Immature natural killer cell (primary cell): ENCODE measurements at regions not wholly inside any gene's neighbourhood (a gene's known extent, or its start where the extent isn't known, plus 50 kb on each side); places are given as distances from the start of the nearest gene placed in this dataset.
"Not testable (repeated sequence)": the region's sequence is repeated elsewhere in the genome, so short reads cannot be mapped to it uniquely, and the experiment has no call there.

ENCODE experiments used
- DNase-seq, 3 donors: peaks; one replicate each; pipeline ENCODE4 v3.0.0; 2022; ENCODE audit warnings: mixed read lengths in 1 of 3
- H3K27ac Mint-ChIP-seq, 6 donors: one replicate each; pipeline ENCODE4 v1.8.0; 2020; ENCODE audit warnings: mixed read lengths in 6 of 6, mild to moderate bottlenecking in 5 of 6, inconsistent platforms in 4 of 6, moderate library complexity in 3 of 6
- H3K27me3 Mint-ChIP-seq, 3 donors: one replicate each; pipeline ENCODE4 v1.8.0; 2020 to 2021; ENCODE audit warnings: low read depth in 3 of 3, mild to moderate bottlenecking in 3 of 3, mixed read lengths in 3 of 3, moderate library complexity in 3 of 3, inconsistent platforms in 1 of 3
- H3K36me3 Mint-ChIP-seq, 3 donors: one replicate each; pipeline ENCODE4 v1.8.0; 2020; ENCODE audit warnings: mixed read lengths in 3 of 3, inconsistent platforms in 2 of 3, mild to moderate bottlenecking in 2 of 3
- H3K4me1 Mint-ChIP-seq, 2 donors: one replicate each; pipeline ENCODE4 v1.8.0; 2020; ENCODE audit warnings: inconsistent platforms in 2 of 2, mild to moderate bottlenecking in 2 of 2, mixed read lengths in 2 of 2, moderate library complexity in 1 of 2
- H3K4me3 Mint-ChIP-seq, 5 donors: one replicate each; pipeline ENCODE4 v1.8.0; 2020; ENCODE audit warnings: mild to moderate bottlenecking in 5 of 5, mixed read lengths in 5 of 5, inconsistent platforms in 3 of 5, moderate library complexity in 3 of 5
- H3K9me3 Mint-ChIP-seq, 6 donors: one replicate each; pipeline ENCODE4 v1.8.0; 2020; ENCODE audit warnings: mild to moderate bottlenecking in 6 of 6, mixed read lengths in 6 of 6, inconsistent platforms in 4 of 6, moderate library complexity in 3 of 6

DNA sequence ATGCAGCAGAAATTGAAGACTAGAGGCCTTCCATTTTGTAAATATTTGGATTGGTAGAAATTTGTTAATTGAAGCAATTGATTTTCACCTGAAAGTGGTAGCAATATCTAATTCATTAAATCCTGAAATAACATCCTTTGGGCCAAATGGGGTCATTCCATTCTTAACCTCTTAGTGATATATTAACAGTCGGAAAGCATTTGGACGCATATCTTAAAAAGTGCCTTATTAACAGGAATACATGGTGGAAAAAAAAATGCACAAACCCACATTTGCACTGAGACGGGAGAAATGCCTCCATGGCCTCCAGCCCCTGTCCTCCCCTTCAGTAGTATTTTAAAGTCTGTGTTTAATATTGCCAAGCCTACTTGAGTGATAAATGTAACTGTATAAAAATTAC lies 205.5 kb downstream of the TFAP2B start:
- no peak overlapping the region for H3K27ac Mint-ChIP-seq
- no peaks in the 10 kb centered on the region for H3K27me3 Mint-ChIP-seq
- H3K4me3 Mint-ChIP-seq, result no peak overlapping the region
- no peaks in the 10 kb centered on the region for H3K36me3 Mint-ChIP-seq
- no peaks in the 10 kb centered on the region for H3K4me1 Mint-ChIP-seq
- peaks cover 9 to 49% (median 12%) of the 10 kb centered on the region in 6 donors for H3K9me3 Mint-ChIP-seq
- no peak for DNase-seq

DNA sequence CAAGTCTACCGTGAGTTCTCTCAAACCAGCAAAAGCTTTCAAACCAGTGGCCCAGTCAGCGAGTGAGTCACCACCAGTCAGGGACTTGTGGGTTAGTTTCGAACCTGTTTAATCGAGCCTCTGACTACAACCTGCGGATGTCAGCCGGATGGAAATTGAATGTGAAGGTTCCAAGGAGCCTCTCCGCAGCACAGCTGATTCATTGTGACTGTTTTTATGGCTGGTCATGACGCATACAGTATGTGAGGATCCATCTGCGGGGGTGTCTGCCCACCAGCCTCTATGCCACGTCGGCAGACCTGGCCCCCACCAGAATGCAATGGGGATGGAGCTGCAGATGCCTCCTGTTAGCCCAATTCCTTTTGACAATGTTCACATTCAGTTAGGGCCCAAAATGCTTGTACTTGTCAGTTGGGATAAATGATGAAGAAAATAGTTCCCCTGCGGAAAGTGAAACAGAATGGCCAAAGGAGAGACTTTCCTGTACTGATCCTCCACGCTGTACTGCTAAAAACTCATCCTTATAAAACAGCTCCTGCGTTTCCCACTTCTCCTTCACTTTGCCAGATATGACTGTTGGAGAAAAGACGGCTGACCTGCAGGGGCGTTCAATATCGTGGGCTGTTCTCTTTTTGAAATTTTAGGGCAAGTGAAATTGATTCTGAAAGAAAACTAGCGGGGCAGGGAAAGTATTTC lies 206.6 kb downstream of the TFAP2B start:
- Mint-ChIP-seq H3K4me1 (no peaks in the 10 kb centered on the region), H3K36me3 (no peaks in the 10 kb centered on the region), H3K9me3 (peaks cover 9 to 45% (median 12%) of the 10 kb centered on the region in 6 donors), H3K27ac (no peak overlapping the region), H3K4me3 (no peak overlapping the region), H3K27me3 (no peaks in the 10 kb centered on the region)
- no peak for DNase-seq

DNA sequence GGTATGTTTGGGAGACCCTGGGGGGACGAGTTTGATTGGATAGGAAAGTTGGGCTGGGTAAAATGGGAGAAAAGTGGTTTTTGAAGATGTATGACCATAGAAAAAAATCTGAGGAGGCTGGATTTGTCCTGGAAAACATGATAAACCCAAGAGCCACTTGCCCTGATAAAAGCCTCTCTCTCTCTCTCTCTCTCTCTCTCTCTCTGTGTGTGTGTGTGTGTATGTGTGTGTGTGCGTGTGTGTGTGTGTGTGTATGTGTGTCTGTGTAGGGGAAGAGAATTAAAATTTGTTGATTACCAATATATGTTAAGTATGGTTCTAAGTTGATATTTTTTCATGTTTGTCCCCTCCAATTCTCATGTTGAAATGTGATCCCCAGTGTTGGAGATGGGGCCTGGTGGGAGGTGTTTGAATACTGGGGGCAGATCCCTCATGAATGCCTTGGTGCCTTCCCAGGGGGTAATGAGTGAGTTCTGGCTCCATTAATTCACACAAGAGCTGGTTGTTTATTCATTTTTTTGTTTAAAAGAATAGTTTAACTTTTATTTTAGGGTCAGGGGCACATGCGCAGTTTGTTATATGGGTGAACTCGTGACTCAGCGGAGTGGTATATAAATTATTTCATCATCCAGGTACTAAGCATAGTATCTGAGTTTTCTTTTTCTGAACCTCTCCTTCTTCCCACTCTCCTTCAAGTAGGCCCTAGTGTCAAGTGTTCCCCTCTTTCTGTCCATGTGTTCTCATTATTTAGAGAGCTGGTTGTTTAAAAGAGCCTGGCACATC lies 208.8 kb downstream of the TFAP2B start:
- peaks cover under 1 to 31% (median 10%) of the 10 kb centered on the region in 6 donors for H3K9me3 Mint-ChIP-seq
- no peak overlapping the region for H3K27ac Mint-ChIP-seq
- no peaks in the 10 kb centered on the region for H3K4me1 Mint-ChIP-seq
- no peak for DNase-seq
- H3K36me3 Mint-ChIP-seq, result no peaks in the 10 kb centered on the region
- H3K4me3 Mint-ChIP-seq, result no peak overlapping the region
- no peaks in the 10 kb centered on the region for H3K27me3 Mint-ChIP-seq

DNA sequence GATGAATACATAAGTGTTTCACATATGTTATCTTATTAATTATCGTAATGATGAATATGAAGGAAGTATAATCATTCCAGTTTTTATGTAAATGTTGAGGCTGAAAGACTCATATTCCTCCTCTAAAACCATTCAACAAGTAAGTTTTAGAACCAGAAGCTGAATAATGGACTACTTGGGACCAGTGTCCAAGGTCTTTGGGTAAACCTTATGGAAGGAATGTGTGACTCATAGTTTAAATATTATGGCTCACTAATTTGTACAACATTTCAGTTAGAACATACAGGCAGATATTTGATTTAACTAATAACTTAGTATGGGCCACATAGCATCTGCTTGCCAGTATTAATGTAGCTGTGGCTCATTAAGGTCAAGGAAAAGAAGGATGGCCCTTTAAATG lies 209.6 kb downstream of the TFAP2B start:
- Mint-ChIP-seq H3K4me1 (no peaks in the 10 kb centered on the region), H3K27me3 (no peaks in the 10 kb centered on the region), H3K36me3 (no peaks in the 10 kb centered on the region), H3K4me3 (no peak overlapping the region), H3K9me3 (peaks cover 0 to 31% (median 11%) of the 10 kb centered on the region in 6 donors), H3K27ac (no peak overlapping the region)
- no peak for DNase-seq

DNA sequence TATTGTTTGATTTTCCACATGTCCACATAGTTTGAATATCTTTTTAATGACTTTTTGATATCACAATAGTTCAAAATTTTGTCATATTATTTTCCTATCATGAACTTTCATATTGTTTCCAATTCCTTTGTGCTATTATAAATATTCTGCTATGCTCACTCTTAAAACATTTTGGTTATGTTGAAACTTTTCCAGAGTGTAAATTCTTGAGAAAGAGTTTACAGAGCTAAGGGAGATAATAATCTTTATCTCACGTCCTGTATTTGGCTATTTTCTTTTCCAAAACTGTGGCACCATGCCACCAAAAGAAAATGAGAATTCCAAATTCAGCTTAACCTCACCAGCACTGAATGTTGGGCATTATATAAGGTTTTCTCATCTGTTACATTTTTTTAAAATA lies 210.9 kb downstream of the TFAP2B start:
- no peaks in the 10 kb centered on the region for H3K27me3 Mint-ChIP-seq
- peaks cover 3 to 31% (median 12%) of the 10 kb centered on the region in 6 donors for H3K9me3 Mint-ChIP-seq
- no peak overlapping the region for H3K4me3 Mint-ChIP-seq
- no peaks in the 10 kb centered on the region for H3K4me1 Mint-ChIP-seq
- no peak for DNase-seq
- no peak overlapping the region for H3K27ac Mint-ChIP-seq
- H3K36me3 Mint-ChIP-seq, result no peaks in the 10 kb centered on the region

DNA sequence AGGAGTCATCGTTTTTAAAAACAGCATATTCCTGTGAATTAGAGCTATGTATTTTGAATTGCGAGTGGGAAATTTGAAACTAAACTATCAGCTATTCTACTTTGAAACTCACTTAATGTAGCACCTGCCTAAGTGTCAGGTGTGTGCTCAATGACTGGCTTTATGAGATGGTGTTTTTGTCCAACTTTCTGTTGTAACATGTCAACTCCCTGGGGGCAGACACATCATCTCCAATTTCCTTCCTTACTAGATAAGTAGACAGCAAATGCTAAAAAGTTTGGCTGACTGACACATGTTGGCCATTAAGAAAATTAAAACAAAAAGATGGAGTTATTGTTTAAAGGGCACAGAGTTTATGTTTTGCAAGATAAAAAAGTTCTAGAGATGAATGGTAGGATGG lies 226.9 kb downstream of the TFAP2B start:
- no peak overlapping the region for H3K27ac Mint-ChIP-seq
- H3K9me3 Mint-ChIP-seq, result peaks cover 0 to 33% (median 5%) of the 10 kb centered on the region in 6 donors
- no peak for DNase-seq
- peaks cover 0 to 2% (median 0%) of the 10 kb centered on the region in 3 donors for H3K27me3 Mint-ChIP-seq
- no peaks in the 10 kb centered on the region for H3K4me1 Mint-ChIP-seq
- H3K4me3 Mint-ChIP-seq, result no peak overlapping the region
- no peaks in the 10 kb centered on the region for H3K36me3 Mint-ChIP-seq

DNA sequence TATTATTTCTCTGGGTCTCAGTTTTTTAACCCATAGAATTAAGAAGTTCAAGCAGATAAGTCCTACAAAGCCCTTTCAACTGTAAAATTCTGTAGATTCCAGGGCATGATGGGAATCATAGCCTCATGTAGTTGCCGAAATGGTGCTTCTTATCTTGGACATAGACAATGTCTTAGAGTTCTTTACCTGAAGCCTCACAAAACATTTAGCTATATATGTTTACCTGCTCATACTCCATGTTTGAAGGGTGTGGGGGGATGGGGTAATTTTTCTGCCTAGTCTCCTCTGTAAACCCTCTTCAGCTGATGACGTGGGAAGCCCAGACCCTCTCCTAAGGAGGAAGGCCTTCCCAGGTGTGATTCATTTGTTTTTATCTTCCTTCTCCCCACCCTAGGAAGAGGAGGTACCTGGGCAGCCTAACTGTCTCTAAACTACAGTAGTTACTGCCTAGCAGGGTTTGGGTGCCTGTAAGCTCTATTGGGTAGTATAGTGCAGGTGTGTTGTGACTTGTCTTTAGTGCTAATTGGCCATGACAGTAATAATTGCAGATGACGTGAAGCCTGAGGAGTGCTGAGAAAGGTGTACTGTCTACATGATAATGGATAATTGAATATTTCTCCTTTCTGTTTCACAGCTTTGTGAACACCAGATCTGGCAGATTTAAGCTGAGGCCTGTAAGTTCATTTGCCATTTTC lies 230.8 kb downstream of the TFAP2B start:
- H3K27ac Mint-ChIP-seq, result no peak overlapping the region
- no peaks in the 10 kb centered on the region for H3K36me3 Mint-ChIP-seq
- H3K9me3 Mint-ChIP-seq, result peaks cover 0 to 45% (median 7%) of the 10 kb centered on the region in 6 donors
- H3K4me1 Mint-ChIP-seq, result no peaks in the 10 kb centered on the region
- DNase-seq, result no peak
- peaks cover 0 to 2% (median 2%) of the 10 kb centered on the region in 3 donors for H3K27me3 Mint-ChIP-seq
- no peak overlapping the region for H3K4me3 Mint-ChIP-seq

DNA sequence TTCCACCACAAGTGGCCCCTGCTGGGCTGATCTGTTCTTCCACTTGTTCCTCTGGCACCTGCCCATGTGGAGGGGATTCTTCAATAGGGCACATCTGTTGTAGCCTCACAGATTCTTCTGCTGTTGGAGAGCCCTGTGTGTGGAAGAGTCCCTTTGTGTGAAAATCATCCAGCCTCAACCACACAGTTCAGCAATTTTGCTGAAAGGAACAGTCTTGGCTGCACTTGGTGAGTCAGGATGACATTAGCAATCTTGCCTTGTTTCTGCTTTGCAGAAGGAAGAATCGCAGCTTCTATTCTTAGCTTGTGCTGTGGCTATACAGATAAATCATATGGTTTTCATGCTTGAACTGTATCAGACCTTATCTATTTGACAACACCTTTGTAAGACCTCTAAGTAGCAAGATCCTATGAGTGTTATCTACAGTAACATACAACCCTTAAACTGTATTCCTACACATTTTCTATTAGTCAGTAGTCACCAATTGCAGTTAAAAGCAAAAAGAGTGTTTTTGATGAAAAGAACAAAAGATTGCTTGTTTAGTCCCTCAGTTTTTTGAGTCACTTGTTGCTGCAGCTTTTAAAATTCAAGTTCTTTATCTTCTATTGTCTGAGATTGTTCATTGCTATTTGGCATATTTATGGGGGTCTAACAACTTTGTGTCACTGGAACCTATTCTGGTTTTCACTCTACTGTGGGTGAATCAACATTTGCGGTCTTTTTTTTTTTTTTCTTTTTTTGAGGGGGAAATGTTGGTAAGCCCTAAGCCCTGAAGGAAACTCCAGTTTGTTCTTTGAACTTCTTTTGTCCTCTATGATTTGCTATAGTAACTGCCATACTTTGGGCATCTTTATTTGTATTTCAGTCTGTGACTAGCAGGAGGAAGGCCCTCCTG lies 231.6 kb downstream of the TFAP2B start:
- DNase-seq, result no peak
- Mint-ChIP-seq H3K9me3 (peaks cover 0 to 48% (median 7%) of the 10 kb centered on the region in 6 donors), H3K4me1 (no peaks in the 10 kb centered on the region), H3K36me3 (no peaks in the 10 kb centered on the region), H3K27ac (no peak overlapping the region), H3K27me3 (peaks cover 0 to 2% (median 2%) of the 10 kb centered on the region in 3 donors), H3K4me3 (no peak overlapping the region)

DNA sequence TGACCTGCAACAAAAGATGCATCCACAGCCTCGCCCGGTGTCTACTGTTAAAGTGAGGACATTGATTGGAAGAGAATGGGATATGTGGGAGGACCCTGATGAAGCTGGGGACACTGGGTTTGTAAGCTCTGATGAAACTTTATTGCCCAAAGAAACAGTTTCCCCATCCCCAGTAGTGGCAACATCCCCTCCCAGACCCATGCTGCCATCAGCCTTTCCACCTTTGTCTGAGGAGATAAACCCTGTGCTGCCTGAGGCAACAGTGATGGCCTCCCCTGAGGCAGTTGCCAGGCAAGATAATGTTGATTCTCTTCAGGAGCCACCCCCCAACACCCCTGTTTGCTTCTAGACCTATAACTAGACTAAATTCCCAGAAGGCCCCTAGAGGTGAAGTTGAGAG lies 234.0 kb downstream of the TFAP2B start:
- H3K9me3 Mint-ChIP-seq, result peaks cover 5 to 43% (median 8%) of the 10 kb centered on the region in 6 donors
- H3K27ac Mint-ChIP-seq, H3K27me3 Mint-ChIP-seq, H3K4me1 Mint-ChIP-seq, H3K4me3 Mint-ChIP-seq, DNase-seq, H3K36me3 Mint-ChIP-seq: not testable (repeated sequence)

DNA sequence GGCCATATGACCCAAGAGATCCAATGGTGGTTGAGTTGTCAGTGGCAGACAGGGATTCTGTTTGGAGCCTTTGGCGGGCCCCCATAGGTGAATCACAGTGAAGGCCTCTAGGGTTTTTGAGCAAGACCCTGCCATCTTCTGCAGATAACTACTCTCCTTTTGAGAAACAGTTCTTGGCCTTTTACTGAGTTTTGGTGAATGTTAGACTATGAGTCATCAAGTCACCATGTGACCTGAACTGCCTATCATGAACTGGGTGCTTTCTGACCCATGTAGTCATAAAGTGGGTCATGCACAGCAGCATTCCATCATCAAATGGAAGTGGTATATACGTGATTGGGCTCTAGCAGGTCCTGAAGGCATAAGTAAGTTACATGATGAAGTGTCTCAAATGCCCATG lies 236.6 kb downstream of the TFAP2B start:
- not testable (repeated sequence) for H3K27me3 Mint-ChIP-seq, H3K36me3 Mint-ChIP-seq, H3K4me3 Mint-ChIP-seq, DNase-seq, H3K27ac Mint-ChIP-seq, H3K4me1 Mint-ChIP-seq
- peaks cover 6 to 50% (median 13%) of the 10 kb centered on the region in 6 donors for H3K9me3 Mint-ChIP-seq

DNA sequence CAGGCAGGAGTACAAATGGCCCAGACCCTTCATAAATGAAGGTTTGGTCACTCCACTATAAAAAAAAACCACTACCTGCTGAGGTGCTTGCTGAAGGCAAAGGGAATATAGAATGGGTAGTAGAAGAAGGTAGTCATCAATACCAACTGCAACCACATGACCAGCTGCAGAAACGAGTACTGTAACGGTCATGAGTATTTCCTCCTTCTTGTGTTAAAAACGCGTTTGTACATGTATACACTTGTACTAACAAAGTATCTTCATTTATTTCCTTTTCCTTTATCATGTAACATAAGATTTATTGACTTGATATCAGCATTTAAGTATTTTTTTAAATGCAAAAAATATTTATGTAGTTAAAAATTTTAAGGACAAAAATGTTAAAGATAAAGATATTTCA lies 238.6 kb downstream of the TFAP2B start:
- DNase-seq, result no peak
- H3K4me1 Mint-ChIP-seq, result no peaks in the 10 kb centered on the region
- H3K4me3 Mint-ChIP-seq, result no peak overlapping the region
- no peaks in the 10 kb centered on the region for H3K36me3 Mint-ChIP-seq
- H3K27me3 Mint-ChIP-seq, result peaks cover 0 to 4% (median 0%) of the 10 kb centered on the region in 3 donors
- no peak overlapping the region for H3K27ac Mint-ChIP-seq
- peaks cover 2 to 50% (median 13%) of the 10 kb centered on the region in 6 donors for H3K9me3 Mint-ChIP-seq

DNA sequence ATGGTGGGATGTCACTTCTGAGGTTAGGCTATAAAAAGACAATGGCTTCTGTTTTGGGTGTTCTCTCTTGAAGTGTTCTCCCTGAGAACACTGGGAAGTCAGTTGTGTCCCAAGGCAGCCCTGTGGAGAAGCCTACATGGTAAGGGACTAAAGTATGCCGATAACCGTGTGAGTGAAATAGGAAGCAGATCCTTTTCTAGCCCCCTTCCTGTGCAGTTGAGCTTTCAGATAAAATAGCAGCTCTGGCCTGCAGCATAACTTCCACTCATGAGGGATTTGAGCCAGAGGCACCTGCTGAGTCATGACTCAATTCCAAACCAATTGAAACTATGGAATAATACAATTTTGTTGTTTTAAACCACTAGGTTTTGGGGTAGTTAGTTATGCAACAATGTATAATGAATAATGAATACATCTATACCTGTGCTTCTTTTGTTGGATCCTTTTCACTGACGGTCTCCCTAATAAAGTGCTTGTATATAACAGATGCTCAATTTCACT lies 241.6 kb downstream of the TFAP2B start:
- Mint-ChIP-seq H3K4me3 (no peak overlapping the region), H3K4me1 (no peaks in the 10 kb centered on the region), H3K27me3 (peaks cover 0 to 4% (median 0%) of the 10 kb centered on the region in 3 donors), H3K27ac (no peak overlapping the region), H3K36me3 (no peaks in the 10 kb centered on the region), H3K9me3 (peaks cover 1 to 61% (median 17%) of the 10 kb centered on the region in 6 donors)
- no peak for DNase-seq

DNA sequence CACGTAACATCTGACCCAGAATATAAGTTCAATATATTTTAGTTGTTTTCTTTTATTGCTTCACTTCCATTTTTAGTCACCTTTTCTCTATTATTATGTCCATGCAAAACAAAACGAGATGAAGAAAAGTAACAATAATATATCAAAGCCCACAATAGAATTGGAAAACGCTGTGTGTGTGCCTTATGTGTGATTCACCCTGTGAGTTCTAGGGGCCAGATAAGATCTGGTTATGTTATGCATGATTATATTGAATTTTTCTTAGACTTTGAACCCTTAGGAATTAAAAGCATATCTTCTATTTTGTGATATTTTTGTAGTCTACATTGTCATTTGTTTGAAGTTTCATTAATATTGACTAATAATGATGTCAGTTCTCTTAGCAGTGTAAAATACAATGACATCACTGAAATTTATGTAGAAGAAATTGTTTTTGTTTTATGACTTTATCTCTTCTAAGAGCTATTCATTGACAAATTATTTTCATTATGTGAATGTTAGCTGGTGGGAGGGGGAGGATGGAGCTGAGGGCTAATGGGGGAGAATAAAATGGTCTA lies 243.6 kb downstream of the TFAP2B start:
- peaks cover 0 to 4% (median 0%) of the 10 kb centered on the region in 3 donors for H3K27me3 Mint-ChIP-seq
- H3K36me3 Mint-ChIP-seq, result no peaks in the 10 kb centered on the region
- H3K4me3 Mint-ChIP-seq, result no peak overlapping the region
- H3K27ac Mint-ChIP-seq, result no peak overlapping the region
- H3K4me1 Mint-ChIP-seq, result no peaks in the 10 kb centered on the region
- H3K9me3 Mint-ChIP-seq, result peaks cover 1 to 52% (median 15%) of the 10 kb centered on the region in 6 donors
- no peak for DNase-seq
